SK-MEL-5 (cell line): ENCODE measurements at regions not wholly inside any gene's neighbourhood (a gene's known extent, or its start where the extent isn't known, plus 50 kb on each side); places are given as distances from the start of the nearest gene placed in this dataset.

Experiments
- DNase-seq: peaks from one replicate; pipeline ENCODE4 v3.0.0-alpha.2; 2016; ENCODE audit warnings: low read depth, low spot score
- in situ Hi-C: cut with HindIII; loops from 2 replicates; pipeline ENCODE4 v1.10.0; 2016; ENCODE audit warnings: low sequenced_read_pairs, high pct_unique_total_duplicates, low pct_unique_long_range_greater_than_20kb

DNA sequence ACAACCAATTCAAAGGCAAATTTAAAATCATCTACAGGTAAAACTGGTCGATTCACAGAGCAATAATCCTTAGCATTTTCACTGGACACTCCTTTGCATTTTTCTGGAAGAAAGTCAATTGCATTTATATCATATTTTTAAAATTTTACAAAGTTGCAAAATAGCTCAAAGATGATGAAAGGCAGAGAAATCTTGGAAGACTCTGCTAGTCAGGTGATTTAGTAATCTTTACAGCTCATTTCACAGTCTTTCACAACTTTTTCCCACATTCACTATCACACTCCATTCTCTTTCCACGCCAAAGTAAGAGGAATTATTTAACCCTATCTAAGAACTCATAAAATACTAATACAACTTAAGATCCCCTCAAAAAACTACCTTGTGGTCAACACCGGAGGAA lies 1063.8 kb downstream of the EFNB2 start:
- in situ Hi-C loops: no loop called here
- no peak for DNase-seq

DNA sequence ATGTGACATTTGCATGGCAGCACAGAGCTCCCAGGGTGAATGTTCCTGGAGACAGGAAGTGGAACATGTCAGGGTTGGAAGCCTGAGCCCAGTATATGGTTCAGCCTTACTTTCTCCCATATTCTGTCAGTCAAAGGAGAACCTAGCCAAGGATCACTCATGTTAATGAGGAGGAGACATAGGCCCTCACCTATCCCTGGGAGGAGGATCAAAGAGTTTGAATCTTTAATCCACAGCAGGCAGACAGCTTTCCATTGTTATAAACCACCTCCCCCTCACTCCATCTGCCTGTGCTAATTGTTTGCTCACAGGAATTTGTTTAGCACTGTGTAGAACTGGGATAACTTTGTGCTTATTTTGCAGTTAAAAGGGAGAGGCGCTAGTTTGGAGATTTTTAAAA lies 1069.1 kb downstream of the EFNB2 start:
- DNase-seq: no peak
- in situ Hi-C loops: no loop called here

DNA sequence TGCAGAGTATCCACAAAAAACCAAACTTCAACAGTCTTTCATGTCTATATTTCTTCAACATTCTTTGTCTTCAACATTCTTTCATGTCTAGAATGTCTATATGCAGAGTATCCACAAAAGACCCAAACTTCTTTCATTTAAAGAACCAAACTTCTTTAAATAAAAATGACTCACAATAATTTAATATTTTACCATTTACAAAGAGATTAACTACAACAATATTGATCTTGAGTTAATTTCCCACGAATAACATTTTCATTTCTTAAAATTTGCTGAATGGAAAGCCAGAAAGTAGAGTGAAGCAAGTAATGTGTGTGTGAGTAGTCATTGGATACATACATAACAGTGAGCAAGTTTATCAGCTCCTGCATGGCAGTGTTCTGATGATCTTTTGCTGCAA lies 1069.7 kb downstream of the EFNB2 start, which contains the start of gene DAOA:
DAOA (plus strand) TSS at position 301 of the 400 bp plus-strand sequence.
- no peak for DNase-seq
- in situ Hi-C loops: no loop called here

DNA sequence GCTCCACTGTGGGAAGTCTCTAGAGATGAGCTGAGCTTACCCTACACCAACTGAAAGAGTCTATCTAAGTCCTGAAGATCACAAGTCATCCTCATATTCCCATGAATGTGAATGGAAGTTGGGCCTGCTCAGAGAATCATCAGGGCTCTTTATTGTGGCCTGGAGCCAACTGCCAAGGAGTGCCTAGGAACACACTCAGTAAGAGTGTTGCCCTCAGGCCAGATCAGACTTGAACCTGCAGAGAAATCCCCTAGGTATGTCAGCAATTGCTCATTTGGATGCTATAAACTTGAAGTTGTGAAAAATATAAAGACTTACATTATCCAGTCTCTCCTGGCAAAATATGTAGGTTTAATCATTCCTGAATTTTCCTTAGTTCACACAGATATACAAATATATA lies 1070.2 kb downstream of the EFNB2 start:
- in situ Hi-C loops: no loop called here
- no peak for DNase-seq

DNA sequence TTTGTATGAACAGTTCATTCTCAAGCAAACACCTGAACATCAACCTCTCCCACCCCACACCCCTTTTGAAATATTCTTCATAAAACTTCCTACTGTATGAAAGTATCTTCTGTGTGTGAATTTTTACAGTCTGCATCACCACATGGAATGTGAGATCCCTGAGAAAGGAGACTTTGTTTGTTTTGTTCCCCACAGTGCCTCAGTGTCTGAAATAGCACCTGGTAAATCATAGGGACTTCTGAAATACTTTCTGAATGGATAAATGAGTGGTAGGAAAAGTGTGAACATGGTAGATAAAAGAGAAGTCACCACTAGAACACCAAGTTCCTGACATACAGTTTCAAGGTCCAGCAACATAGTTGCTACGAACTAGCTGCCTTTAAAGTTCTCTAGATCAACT lies 1071.2 kb downstream of the EFNB2 start:
- in situ Hi-C loops: no loop called here
- no peak for DNase-seq

DNA sequence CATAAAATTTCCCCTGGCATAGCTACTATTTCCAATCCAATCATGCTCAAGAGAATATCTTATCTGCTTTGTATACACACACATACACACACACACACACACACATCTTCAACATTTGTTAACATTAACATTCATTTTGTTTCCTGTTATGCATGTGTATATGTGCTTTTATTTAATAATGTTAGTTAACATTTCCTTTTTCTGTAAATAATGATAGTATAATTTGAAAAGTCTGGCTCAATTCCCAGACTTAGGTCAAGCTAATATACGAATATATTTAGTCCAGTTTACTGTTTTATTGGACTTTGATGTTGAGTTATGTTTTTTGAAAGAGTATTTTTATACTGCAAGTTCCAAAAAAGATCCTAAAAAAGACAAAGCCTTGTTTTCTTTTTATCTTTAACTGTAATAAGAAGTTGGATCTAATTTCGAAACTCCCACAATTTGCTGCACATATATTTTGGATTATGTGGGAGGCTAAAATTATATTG lies 1072.4 kb downstream of the EFNB2 start:
- no peak for DNase-seq

DNA sequence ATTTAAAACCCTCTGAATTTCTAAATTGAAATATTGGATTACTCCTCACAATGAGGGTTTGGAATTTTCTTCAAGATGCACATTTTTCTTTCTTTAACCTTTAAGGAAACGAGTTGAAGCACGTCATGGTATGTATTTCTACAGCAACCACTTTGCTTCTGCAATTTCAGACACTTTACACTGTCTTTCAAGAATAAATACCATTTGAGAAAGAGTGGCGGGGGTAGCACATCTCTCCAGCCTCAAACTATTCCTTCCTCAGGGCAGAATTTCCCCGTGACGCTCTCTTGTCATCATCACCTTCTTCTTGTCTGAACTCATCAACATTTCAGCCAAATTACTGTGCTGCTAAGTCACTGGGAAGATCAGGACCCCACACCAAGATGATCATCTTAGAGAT lies 1073.4 kb downstream of the EFNB2 start:
- in situ Hi-C loops: no loop called here
- no peak for DNase-seq

More for the DNA sequence above, 1072.4 kb downstream of the EFNB2 start:
- in situ Hi-C loops: no loop called here

DNA sequence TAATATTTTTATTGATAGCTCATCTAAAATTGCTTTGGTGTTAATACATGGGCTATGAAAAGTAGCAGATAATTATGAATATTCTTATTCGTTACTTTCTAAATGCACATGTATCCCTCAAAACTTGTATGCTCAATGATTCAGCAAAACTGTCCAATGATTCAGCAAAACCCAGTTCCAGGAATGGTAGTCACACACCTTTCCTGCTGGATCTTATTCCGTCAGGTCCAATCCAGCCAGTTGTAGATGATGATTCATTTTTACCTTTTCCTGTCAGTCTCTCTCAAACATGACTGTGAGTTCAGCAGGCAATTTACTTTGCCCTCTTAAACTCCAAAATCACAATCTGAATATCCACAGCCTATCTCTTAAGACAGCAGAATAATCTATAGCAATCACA lies 1082.6 kb downstream of the EFNB2 start:
- DNase-seq: no peak
- in situ Hi-C loops: no loop called here

DNA sequence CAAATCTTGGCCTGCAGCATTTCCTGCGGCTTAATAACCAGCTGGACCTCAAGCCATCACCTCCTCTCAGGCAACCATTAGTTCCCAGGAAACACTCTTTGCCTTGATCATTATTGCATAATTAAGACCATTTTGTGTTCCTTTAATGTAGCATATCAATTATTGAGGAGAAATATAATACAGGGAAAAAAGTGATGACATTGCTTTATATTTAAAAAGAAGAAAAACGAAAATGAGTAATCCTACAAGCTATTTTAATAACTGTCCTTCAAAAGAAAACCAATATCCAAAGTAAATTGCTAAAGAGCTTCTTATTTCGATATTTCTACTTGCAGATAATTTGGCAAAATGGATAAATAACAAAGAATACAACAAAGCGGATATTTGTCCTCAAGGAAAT lies 1084.7 kb downstream of the EFNB2 start:
- no peak for DNase-seq
- in situ Hi-C loops: no loop called here

DNA sequence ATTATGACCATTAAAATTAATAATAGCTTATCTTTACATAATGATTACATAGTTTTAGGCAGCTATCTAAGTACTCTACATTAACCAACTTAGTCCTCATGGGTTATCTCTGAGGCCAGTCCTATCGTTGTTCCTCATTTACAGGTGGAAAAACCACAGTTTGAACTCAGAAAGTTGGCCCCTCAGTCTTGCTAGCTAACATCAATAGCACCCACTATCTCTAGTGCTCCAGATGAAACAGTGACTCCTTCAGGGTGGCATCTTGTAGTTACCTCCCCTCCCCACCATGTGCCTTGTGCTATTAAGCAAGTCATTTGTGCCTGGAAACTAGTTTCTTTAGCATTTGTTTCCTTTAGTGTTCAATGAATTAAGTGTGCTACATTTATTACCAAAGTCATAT lies 1086.7 kb downstream of the EFNB2 start:
- in situ Hi-C loops: no loop called here
- DNase-seq: no peak

DNA sequence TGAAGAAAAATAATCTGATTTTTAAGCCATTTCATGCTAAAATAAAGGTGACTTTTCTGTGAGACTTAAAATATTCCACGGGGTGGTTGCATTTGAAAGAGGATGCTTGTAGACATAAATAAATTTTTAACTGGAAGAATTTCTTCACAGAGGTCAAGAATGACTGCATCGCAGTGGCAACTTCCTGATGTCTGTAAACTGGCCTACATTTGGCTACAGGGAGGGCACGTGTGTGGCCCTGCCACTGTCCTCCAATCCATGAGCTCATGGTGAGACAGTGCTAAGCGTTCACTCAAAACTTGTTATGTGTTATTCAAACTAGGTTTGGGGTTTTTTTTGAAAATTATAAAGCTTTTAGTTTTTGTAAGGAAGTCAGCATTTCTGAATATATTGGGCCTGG lies 1089.3 kb downstream of the EFNB2 start:
- in situ Hi-C loops: no loop called here

DNA sequence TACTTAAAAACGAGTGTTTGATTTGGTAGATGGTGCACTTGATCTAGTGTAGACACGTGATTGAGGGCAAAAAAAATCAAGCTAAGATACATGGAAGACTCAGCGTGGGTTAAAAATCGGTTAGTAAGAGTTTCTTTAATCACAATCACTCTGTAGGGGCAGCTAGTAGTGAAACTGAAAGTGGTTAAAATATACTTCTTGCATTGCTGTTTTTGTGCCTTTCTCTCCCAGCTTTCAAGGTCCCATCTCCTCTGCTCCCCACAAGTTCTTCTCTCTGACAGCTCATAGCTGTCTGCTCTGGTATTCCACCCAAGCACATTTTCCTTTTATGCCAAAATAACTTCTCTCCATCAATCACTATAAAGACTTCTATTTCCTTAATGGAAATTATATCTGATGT lies 1089.7 kb downstream of the EFNB2 start:
- DNase-seq: no peak
- in situ Hi-C loops: no loop called here

More for the DNA sequence above, 1089.3 kb downstream of the EFNB2 start:
- DNase-seq: no peak

DNA sequence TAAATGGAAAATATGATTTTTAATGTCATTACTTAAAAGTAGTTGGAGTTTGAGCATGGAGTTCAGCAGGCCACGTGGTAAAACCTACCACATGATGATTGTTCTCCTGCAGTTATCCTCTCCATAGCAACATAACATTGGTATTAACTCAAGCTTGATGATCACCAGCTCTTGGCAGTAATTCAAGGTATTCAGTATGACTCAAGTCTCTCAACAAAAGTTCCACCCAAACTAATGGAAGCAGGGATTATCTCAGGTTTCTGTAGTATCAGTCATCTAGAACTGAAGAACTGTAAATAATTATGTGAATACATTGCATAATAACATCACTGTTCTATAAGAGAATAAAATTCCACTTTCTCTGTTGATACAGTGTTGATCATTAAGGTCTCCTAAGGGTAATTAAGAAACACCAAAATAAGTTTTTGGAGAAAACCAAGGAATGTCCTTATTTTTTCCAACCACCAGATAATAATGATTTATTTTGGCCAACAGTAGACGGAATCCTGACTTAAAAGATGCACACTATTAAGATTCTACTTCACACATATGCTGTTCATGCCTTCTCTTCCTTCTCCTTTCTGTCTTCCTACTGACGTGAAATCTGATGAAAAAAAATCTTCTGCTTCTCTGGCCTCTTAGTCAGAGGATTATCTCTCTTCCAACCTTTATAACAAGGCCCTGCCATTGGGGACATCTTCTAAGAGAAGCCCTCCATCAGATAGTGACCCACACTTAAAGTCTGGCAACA lies 1092.3 kb downstream of the EFNB2 start:
- in situ Hi-C loops: no loop called here
- no peak for DNase-seq

DNA sequence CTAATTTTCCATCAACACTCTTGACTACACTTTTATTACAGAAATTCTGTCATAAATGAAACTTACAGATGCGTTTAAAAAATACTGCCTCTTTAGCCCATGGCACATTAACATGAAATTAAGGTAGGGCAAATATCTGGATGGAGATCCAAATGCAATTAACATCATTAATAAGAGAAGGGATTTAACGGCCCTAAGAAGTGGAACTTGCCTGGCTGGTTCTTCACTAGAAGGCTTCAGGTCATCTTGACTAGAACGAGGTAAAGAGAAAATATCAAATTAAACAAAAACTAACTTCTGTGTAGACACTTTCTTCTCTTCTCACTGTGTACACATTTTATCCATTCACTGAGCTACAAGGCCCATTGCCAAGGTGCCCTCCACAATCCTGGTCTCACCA lies 1093.4 kb downstream of the EFNB2 start:
- DNase-seq: no peak
- in situ Hi-C loops: no loop called here

DNA sequence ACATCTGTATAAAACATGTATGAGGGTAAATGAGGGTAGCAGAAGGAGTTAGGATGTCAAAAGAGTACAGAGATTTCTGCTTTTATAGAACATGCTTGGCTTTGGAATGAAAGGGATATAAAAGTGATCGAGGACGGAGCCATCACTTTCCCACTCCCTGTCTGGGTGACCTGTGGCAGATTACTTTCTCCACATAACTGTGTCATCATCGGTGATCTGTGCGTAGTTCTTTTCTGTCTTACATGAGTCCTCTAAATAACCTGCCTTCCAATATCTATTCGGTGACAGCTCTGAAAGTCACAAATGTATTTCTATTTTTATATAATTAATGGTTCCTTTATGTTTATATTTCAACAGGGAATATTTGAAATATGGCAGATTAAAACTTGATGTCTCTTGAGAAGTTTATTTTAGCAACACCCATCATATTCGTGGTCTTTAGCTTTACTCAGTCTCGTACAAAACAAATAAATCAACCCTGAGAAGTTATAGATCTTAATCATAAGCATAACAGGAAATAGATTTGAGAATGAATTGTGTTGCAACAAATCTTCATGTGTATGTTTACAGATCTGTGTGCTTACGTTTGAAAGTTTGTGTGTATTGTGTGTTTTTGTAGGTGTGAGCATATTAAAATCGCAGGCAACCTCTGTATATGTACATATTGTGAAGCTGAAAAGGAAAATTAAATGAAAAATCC lies 1094.3 kb downstream of the EFNB2 start:
- DNase-seq: no peak
- in situ Hi-C loops: no loop called here

DNA sequence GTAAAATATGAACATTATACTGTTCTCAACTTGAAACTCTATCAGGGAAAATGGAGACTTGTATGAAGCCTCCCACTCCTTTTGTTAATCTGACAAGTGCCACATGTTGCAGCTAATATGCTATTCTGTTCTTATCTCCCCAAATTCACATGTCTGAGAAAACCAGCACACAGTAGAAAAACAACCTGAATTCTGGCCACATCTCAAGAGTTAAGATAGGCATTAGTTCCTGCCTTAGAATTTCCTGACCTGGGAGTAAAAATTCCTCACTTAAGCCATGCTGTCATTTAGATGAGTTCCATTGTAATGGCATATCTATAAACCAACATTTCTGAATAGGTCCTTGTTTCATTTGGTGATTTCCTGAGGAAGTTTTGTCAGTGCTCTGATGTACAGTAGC lies 1098.5 kb downstream of the EFNB2 start:
- in situ Hi-C loops: no loop called here
- no peak for DNase-seq

DNA sequence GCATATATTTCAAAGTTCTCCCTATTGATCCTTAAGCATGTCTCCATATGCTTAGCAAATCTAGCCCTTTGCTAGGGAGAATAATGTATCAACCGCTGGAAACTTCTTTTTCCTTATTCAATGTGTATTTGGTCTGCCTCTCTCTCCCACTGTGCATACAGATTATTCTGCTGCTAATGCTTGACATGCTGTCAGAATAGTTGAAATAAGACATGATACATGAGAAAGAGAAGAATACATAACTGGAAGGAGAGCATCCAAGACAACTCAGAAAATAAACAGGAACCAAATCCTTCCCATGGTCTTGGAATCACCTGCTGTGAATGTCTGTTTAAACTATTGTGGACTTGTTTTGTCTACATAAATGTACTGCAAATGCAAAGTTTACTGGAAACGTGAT lies 1103.0 kb downstream of the EFNB2 start:
- no peak for DNase-seq
- in situ Hi-C loops: no loop called here

DNA sequence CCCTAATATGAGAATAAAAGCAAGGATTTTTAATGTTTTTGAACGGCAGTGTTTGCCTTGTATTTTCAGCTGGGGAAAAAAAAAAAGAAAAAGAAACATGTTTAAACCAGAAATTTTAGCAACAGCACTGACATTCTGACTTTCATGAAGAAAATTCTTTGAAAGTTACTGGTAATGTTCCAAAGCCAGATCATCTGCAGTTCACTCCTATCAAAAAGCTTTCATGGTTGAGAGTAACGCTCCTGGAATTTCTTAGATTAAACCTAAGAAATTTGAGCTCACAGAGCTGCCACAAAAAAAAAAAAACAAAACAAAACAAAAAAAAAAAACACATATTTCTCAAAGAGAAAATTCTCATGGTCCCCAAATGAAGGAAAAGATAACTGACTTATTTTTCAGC lies 1106.7 kb downstream of the EFNB2 start:
- DNase-seq: no peak
- in situ Hi-C loops: no loop called here

DNA sequence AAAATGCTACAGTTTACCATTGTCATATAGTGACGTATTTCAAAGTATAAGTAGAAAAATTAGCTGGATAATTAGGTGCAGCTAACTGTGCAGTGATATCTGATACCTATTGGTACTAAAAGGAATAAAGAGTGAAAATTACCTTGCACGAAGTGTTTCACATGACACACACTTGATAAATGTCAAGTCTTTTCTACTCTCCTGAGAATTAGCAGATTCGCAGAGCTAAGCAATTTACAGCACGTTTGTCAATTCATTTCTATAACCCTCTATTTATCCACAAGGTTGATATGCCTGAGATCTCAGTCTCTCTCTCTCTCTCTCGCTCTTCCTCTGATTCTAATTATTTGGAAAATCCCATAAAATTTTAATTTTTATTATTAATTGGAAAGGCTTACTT lies 1109.0 kb downstream of the EFNB2 start:
- in situ Hi-C loops: no loop called here
- no peak for DNase-seq
